HCT116 (cell line): ENCODE measurements at regions not wholly inside any gene's neighbourhood (a gene's known extent, or its start where the extent isn't known, plus 50 kb on each side); places are given as distances from the start of the nearest gene placed in this dataset.

ENCODE experiments used
- ATAC-seq: fragments of 200-7000 bp; cut with Tn5 transposase; 2 replicates; pipeline ENCODE4 v1.9.1; 2020; ENCODE audit warnings: mild to moderate bottlenecking, moderate library complexity
- BruUV-seq: library from RNA; stranded (reverse); fragments of 400-500 nt; replicated peaks from 2 replicates; lab custom pipeline; 2021; lab: Mats Ljungman, UMichigan
- CTCF ChIA-PET: fragments of 300-600 bp; sonication (Branson Sonifier 250); formaldehyde crosslinking; loops from one replicate; lab custom pipeline; 2021; ENCODE audit warnings: antibody characterized with exemption; lab: Charles Lee
- POLR2A ChIA-PET: fragments of 300-600, 350-600 bp; sonication (Branson Sonifier 250); formaldehyde crosslinking; loops from one replicate; lab custom pipeline; 2021; ENCODE audit warnings: antibody characterized with exemption; lab: Charles Lee
- RAD21 ChIA-PET, 2 experiments: fragments of 300-600 bp; sonication (Branson Sonifier 250); formaldehyde crosslinking; loops; one replicate each; lab custom pipeline; 2023; ENCODE audit warnings: low total read pairs in 2 of 2; ENCODE audit not compliant: uncharacterized antibody in 2 of 2, unreplicated experiment in 2 of 2, low non-redundant PET in 1 of 2; lab: Charles Lee
- DNase-seq: peaks from one replicate; pipeline ENCODE4 v3.0.0-alpha.2; 2010; ENCODE audit warnings: low read depth, low spot score
- H2AFZ ChIP-seq: fragments of 200-600 bp; shearing (Covaris generic), sonication (generic); 2 replicates; pipeline ENCODE4 v1.6.1; 2017; ENCODE audit warnings: low read depth, mixed run types, mixed read lengths, antibody characterized with exemption, low read length; ENCODE audit not compliant: poor library complexity, severe bottlenecking
- H3K27ac ChIP-seq: 2 replicates; pipeline ENCODE4 v1.5.1; 2012; ENCODE audit warnings: low read depth, low read length
- H3K27me3 ChIP-seq: fragments of 200-600 bp; sonication (generic); 2 replicates; pipeline ENCODE4 v1.6.1; 2016; ENCODE audit warnings: mixed run types, low read length, mixed read lengths; ENCODE audit not compliant: insufficient read depth
- H3K36me3 ChIP-seq, 2 experiments: fragments of 200-500 bp in 1 of 2; fragments of 200-600 bp in 1 of 2; sonication (Bioruptor generic) in 1 of 2; sonication (generic) in 1 of 2; 2 replicates each; pipeline versions ENCODE4 v1.5.1 to v1.6.1; 2014 to 2016; ENCODE audit warnings: low read length in 2 of 2, inconsistent platforms in 1 of 2, mixed read lengths in 1 of 2, mixed run types in 1 of 2; ENCODE audit not compliant: insufficient read depth in 2 of 2, control insufficient read depth in 1 of 2
- H3K4me1 ChIP-seq, 2 experiments: fragments of 200-600 bp in 1 of 2; sonication (generic) in 1 of 2; 2 replicates each; pipeline versions ENCODE4 v1.5.1 to v1.6.1; 2012 to 2017; ENCODE audit warnings: low read length in 2 of 2, inconsistent platforms in 1 of 2, mild to moderate bottlenecking in 1 of 2, mixed read lengths in 1 of 2, mixed run types in 1 of 2, moderate library complexity in 1 of 2; ENCODE audit not compliant: insufficient read depth in 2 of 2, control insufficient read depth in 1 of 2
- H3K4me2 ChIP-seq: fragments of 200-600 bp; sonication (generic); 2 replicates; pipeline ENCODE4 v1.6.1; 2017; ENCODE audit warnings: mixed run types, low read length, mixed read lengths
- H3K4me3 ChIP-seq, 2 experiments: fragments of 200-600 bp in 1 of 2; sonication (generic) in 1 of 2; replicated peaks in 1 of 2; 2 replicates each; pipeline ENCODE4 v1.5.1; 2011 to 2016; ENCODE audit warnings: low read length in 2 of 2, control low read depth in 1 of 2, low read depth in 1 of 2, mild to moderate bottlenecking in 1 of 2, mixed read lengths in 1 of 2, mixed run types in 1 of 2
- H3K79me2 ChIP-seq: fragments of 200-600 bp; sonication (generic); 2 replicates; pipeline ENCODE4 v1.6.1; 2017; ENCODE audit warnings: mild to moderate bottlenecking, mixed run types, low read length, moderate library complexity, mixed read lengths; ENCODE audit not compliant: insufficient read depth
- H3K9ac ChIP-seq: fragments of 200-600 bp; sonication (generic); 2 replicates; pipeline ENCODE4 v1.6.1; 2016; ENCODE audit warnings: low read length, mixed read lengths
- H3K9me2 ChIP-seq: fragments of 200-600 bp; sonication (generic), shearing (Covaris generic); 2 replicates; pipeline ENCODE4 v1.6.1; 2017; ENCODE audit warnings: mixed run types, mild to moderate bottlenecking, moderate library complexity; ENCODE audit not compliant: insufficient read depth
- H3K9me3 ChIP-seq, 2 experiments: fragments of 200-500 bp in 1 of 2; fragments of 200-600 bp in 1 of 2; sonication (Bioruptor generic) in 1 of 2; sonication (generic) in 1 of 2; 2 replicates each; pipeline ENCODE4 v1.6.1; 2014 to 2017; ENCODE audit warnings: low read length in 2 of 2, mixed read lengths in 2 of 2, inconsistent platforms in 1 of 2, low read depth in 1 of 2, mild to moderate bottlenecking in 1 of 2, mixed run types in 1 of 2, moderate library complexity in 1 of 2; ENCODE audit not compliant: control insufficient read depth in 1 of 2, insufficient read depth in 1 of 2
- H4K20me1 ChIP-seq: fragments of 200-600 bp; sonication (generic), shearing (Covaris generic); 2 replicates; pipeline ENCODE4 v1.6.1; 2017; ENCODE audit warnings: mixed run types, mild to moderate bottlenecking, moderate library complexity; ENCODE audit not compliant: insufficient read depth
- CEBPB ChIP-seq: IDR thresholded peaks from 2 replicates; pipeline ENCODE4 v1.6.1; 2012; ENCODE audit warnings: low read depth
- EGR1 ChIP-seq: IDR thresholded peaks from 2 replicates; pipeline ENCODE4 v1.6.1; 2012; ENCODE audit warnings: low read depth
- EZH2 ChIP-seq: fragments of 200-600 bp; sonication (generic); IDR thresholded peaks from 2 replicates; pipeline ENCODE4 v1.6.1; 2017; ENCODE audit warnings: antibody characterized with exemption, mixed run types
- POLR2A ChIP-seq: IDR thresholded peaks from 2 replicates; pipeline ENCODE4 v1.7.0; 2011; ENCODE audit warnings: borderline replicate concordance; ENCODE audit not compliant: insufficient read depth, insufficient read length; ENCODE audit errors: extremely low read depth
- REST ChIP-seq: IDR thresholded peaks from 2 replicates; pipeline ENCODE4 v1.6.1; 2012; ENCODE audit warnings: low read depth
- SRF ChIP-seq: IDR thresholded peaks from 2 replicates; pipeline ENCODE4 v1.6.1; 2012; ENCODE audit warnings: low read depth
- TCF7L2 ChIP-seq: IDR thresholded peaks from 2 replicates; pipeline ENCODE4 v1.7.0; 2011; ENCODE audit warnings: borderline replicate concordance, inconsistent platforms; ENCODE audit not compliant: insufficient read depth, insufficient read length; ENCODE audit errors: extremely low read depth
- ZFX ChIP-seq: fragments of 450-650 bp; IDR thresholded peaks from 2 replicates; pipeline ENCODE4 v1.6.1; 2017
- intact Hi-C: fragments of 100-400 bp; cut with micrococcal nuclease; formaldehyde crosslinking; loops from 2 replicates; pipeline ENCODE4 v1.10.0; 2022

- Histone ChIP-seq H3K27me3 (no peaks in the 10 kb centered on the region), H3K4me2 (no peak overlapping the region), H3K36me3 (no peaks in the 10 kb centered on the region), H3K4me3 (no peak overlapping the region), H3K27ac (no peak overlapping the region), H3K9me2 (no peaks in the 10 kb centered on the region), H2AFZ (no peak overlapping the region), H3K4me1 (no peaks in the 10 kb centered on the region), H3K9me3 (no peaks in the 10 kb centered on the region), H3K9ac (no peak overlapping the region), H3K79me2 (no peaks in the 10 kb centered on the region), H4K20me1 (no peaks in the 10 kb centered on the region)
- ChIA-PET CTCF (no interaction called here), POLR2A (no interaction called here), RAD21 (no interaction called here)
- intact Hi-C loops = no loop called here
- TF ChIP-seq EZH2 (no peak), ZFX (no peak), REST (no peak), EGR1 (no peak), TCF7L2 (no peak), SRF (no peak), CEBPB (no peak), POLR2A (no peak)
- no peak for DNase-seq
- BruUV-seq = no TSS peak
- no peak for ATAC-seq
Measured at GRCh38 chr12:30529489-30530269, 166.0 kb downstream of the IPO8 start.
